Tibial nerve (tissue), 4 donors: ENCODE measurements at regions not wholly inside any gene's neighbourhood (a gene's known extent, or its start where the extent isn't known, plus 50 kb on each side); places are given as distances from the start of the nearest gene placed in this dataset.

ENCODE experiments used
- EP300 ChIP-seq, 2 donors: sonication (generic); formaldehyde crosslinking; IDR thresholded peaks; one replicate each; pipeline ENCODE4 v1.6.1; 2017; ENCODE audit warnings: antibody characterized with exemption in 2 of 2, mild to moderate bottlenecking in 1 of 2
- POLR2A ChIP-seq, 2 donors: fragments of 450-650 bp; IDR thresholded peaks; one replicate each; pipeline ENCODE4 v1.6.1; 2017; ENCODE audit warnings: antibody characterized with exemption in 2 of 2, mild to moderate bottlenecking in 2 of 2, moderate library complexity in 2 of 2
- TF ChIP-seq, protein P1 (sequence below), 5 experiments: fragments of 200-600 bp in 3 of 5; fragments of 450-650 bp in 2 of 5; sonication (generic) in 3 of 5; IDR thresholded peaks; one replicate each; pipeline ENCODE4 v1.5.1; 2016 to 2019; ENCODE audit warnings: antibody characterized with exemption in 5 of 5, mild to moderate bottlenecking in 3 of 5, moderate library complexity in 2 of 5

DNA sequence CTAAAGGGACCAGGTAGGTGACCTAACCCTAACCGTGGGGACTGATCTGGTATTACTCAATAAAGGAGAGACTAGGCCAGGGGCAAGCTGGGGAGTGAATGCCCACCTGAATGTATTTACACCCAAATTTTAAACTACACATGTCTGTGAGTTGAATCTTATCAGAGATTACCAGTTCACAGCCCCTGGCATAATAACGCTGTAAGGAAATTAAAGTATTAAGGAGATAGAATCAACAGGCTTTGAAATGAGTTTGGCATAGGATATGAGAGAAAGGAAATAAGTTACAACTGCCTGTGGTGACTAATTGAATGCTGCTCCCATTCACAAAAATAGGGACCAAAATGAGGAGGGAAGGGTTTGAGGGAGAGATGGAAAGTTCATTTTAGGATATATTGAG, 593.3 kb downstream of the CSNK1G3 start:
- TF ChIP-seq, protein P1, sequence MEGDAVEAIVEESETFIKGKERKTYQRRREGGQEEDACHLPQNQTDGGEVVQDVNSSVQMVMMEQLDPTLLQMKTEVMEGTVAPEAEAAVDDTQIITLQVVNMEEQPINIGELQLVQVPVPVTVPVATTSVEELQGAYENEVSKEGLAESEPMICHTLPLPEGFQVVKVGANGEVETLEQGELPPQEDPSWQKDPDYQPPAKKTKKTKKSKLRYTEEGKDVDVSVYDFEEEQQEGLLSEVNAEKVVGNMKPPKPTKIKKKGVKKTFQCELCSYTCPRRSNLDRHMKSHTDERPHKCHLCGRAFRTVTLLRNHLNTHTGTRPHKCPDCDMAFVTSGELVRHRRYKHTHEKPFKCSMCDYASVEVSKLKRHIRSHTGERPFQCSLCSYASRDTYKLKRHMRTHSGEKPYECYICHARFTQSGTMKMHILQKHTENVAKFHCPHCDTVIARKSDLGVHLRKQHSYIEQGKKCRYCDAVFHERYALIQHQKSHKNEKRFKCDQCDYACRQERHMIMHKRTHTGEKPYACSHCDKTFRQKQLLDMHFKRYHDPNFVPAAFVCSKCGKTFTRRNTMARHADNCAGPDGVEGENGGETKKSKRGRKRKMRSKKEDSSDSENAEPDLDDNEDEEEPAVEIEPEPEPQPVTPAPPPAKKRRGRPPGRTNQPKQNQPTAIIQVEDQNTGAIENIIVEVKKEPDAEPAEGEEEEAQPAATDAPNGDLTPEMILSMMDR (IDR thresholded peaks at IDR 0.05) = no peak
- no peak for TF ChIP-seq POLR2A (IDR thresholded peaks at IDR 0.05)
- no peak for TF ChIP-seq EP300 (IDR thresholded peaks at IDR 0.05)
